ENCODE measurements at regions not wholly inside any gene's neighbourhood (a gene's known extent, or its start where the extent isn't known, plus 50 kb on each side); places are given as distances from the start of the nearest gene placed in this dataset.

- BruUV-seq (replicated peaks): no TSS peak
- Histone ChIP-seq H3K4me1 (ENCODE audit: control insufficient read depth, extremely low read depth, insufficient read depth, low read length) (no peaks in the 10 kb centered on the region), H3K27me3 (ENCODE audit: control insufficient read depth in 2 of 2, insufficient read depth in 2 of 2, low read length in 2 of 2) (no peaks in the 10 kb centered on the region), H3K9me1 (replicated peaks; ENCODE audit: control insufficient read depth, extremely low read depth, insufficient read depth, low read length) (no peaks in the 10 kb centered on the region), H3K9me3 (replicated peaks; ENCODE audit: control insufficient read depth, insufficient read depth, low read length) (peaks cover 8% of the 10 kb centered on the region), H3K4me2 (ENCODE audit: insufficient read depth, low read length) (no peak overlapping the region), H3K4me3 (replicated peaks in 1 of 3; ENCODE audit: insufficient read depth in 1 of 3, low read depth in 1 of 3, low read length in 3 of 3) (no peak overlapping the region), H4K20me1 (replicated peaks; ENCODE audit: control insufficient read depth, extremely low read depth, insufficient read depth, low read length) (no peaks in the 10 kb centered on the region), H3K9ac (replicated peaks; ENCODE audit: extremely low read depth, insufficient read depth, low read length) (no peak overlapping the region), H3K36me3 (ENCODE audit: control insufficient read depth in 2 of 2, extremely low read depth in 1 of 2, insufficient read depth in 2 of 2, low read length in 2 of 2) (no peaks in the 10 kb centered on the region), H3K79me2 (ENCODE audit: control insufficient read depth, insufficient read depth, low read length) (no peaks in the 10 kb centered on the region), H3K27ac (ENCODE audit: insufficient read depth, low read depth, low read length) (no peak overlapping the region), H2AFZ (ENCODE audit: low read depth, low read length) (no peak overlapping the region)
- FAIRE-seq (no peak), DNase-seq (ENCODE audit: low read depth, low spot score) (no peak)
- POLR2A ChIA-PET: no interaction called here
- intact Hi-C loops (cut with micrococcal nuclease): no loop called here
- TF ChIP-seq POLR2AphosphoS5 (IDR thresholded peaks at IDR 0.05; ENCODE audit: insufficient read depth, low read depth, low read length) (no peak), JUN (IDR thresholded peaks at IDR 0.05; ENCODE audit: borderline replicate concordance, insufficient read depth, insufficient read length, low read depth) (no peak), EZH2 (IDR thresholded peaks at IDR 0.05; ENCODE audit: borderline replicate concordance, low read depth, low read length, severe bottlenecking) (no peak), MYC (IDR thresholded peaks at IDR 0.05; ENCODE audit: low read depth, low read length) (no peak), GATA2 (IDR thresholded peaks at IDR 0.05; ENCODE audit: insufficient read depth, insufficient read length, low read depth, low read length) (no peak), POLR2A (IDR thresholded peaks at IDR 0.05; ENCODE audit: low read depth, low read length) (no peak), FOS (IDR thresholded peaks at IDR 0.05; ENCODE audit: borderline replicate concordance, insufficient read depth, low read length) (no peak), CTCF (IDR thresholded peaks at IDR 0.05; ENCODE audit: extremely low read depth in 1 of 2, insufficient read depth in 1 of 2, low read depth in 1 of 2, low read length in 2 of 2) (no peak)
- TF ChIP-seq, protein P1, sequence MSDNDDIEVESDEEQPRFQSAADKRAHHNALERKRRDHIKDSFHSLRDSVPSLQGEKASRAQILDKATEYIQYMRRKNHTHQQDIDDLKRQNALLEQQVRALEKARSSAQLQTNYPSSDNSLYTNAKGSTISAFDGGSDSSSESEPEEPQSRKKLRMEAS (IDR thresholded peaks at IDR 0.05; ENCODE audit: insufficient read depth, insufficient read length): no peak
- CTCF ChIA-PET: no interaction called here
- dilution Hi-C loops (cut with MboI; ENCODE audit: extremely low pct_ligation_motif_present, low sequenced_read_pairs): no loop called here
Measured at GRCh38 chr5:8060953-8061429, 192.0 kb downstream of the MTRR start.

Measured in endothelial cell of umbilical vein (primary cell).